GM12865 (cell line): ENCODE measurements at regions not wholly inside any gene's neighbourhood (a gene's known extent, or its start where the extent isn't known, plus 50 kb on each side); places are given as distances from the start of the nearest gene placed in this dataset.
A peak's percentile ranks its signal among the peaks of the same experiment; 100 is the strongest.

Experiments
- DNase-seq: peaks from one replicate; pipeline ENCODE4 v3.0.0; 2010; ENCODE audit warnings: low read depth
- H3K4me3 ChIP-seq: 2 replicates; pipeline ENCODE4 v1.5.1; 2011; ENCODE audit warnings: mild to moderate bottlenecking, low read depth, low read length, control low read depth
- TF ChIP-seq, protein P1 (sequence below): IDR thresholded peaks from 2 replicates; pipeline ENCODE4 v1.5.1; 2011; ENCODE audit warnings: low read length, control low read depth, low read depth, inconsistent platforms; ENCODE audit not compliant: insufficient read depth; ENCODE audit errors: missing control alignments

- DNase-seq: no peak
- H3K4me3 ChIP-seq: no peak overlapping the region
- TF ChIP-seq, protein P1, sequence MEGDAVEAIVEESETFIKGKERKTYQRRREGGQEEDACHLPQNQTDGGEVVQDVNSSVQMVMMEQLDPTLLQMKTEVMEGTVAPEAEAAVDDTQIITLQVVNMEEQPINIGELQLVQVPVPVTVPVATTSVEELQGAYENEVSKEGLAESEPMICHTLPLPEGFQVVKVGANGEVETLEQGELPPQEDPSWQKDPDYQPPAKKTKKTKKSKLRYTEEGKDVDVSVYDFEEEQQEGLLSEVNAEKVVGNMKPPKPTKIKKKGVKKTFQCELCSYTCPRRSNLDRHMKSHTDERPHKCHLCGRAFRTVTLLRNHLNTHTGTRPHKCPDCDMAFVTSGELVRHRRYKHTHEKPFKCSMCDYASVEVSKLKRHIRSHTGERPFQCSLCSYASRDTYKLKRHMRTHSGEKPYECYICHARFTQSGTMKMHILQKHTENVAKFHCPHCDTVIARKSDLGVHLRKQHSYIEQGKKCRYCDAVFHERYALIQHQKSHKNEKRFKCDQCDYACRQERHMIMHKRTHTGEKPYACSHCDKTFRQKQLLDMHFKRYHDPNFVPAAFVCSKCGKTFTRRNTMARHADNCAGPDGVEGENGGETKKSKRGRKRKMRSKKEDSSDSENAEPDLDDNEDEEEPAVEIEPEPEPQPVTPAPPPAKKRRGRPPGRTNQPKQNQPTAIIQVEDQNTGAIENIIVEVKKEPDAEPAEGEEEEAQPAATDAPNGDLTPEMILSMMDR: no peak
Observed at GRCh38 chr6:96276305-96276704, 245.3 kb upstream of the UFL1 start.

DNA sequence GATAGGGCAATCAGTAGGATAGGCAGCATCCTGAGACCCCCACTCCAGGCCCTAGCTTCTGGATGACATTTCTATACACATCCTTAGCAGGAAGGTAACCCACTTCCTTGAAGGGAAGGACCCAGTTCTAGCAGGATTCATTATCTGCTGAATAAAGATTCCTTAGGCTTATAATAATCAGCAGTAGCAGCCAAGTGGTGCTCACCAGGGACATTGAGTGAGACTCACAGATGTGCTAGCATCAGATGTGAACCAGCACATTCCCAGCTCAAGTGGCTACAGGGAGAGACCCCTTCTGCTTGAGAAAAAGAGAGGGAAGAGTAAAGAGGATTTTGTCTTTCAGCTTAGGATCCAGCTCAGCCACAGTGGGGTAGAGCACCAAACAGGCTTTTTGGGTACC lies 244.8 kb upstream of the UFL1 start:
- no peak for DNase-seq
- TF ChIP-seq, protein P1: no peak

GRCh38 chr6:96279084-96279483 lies 242.5 kb upstream of the UFL1 start:
- TF ChIP-seq, protein P1: no peak
- no peak for DNase-seq
- H3K4me3 ChIP-seq: no peak overlapping the region

More for the DNA sequence above, 244.8 kb upstream of the UFL1 start:
- H3K4me3 ChIP-seq: no peak overlapping the region

DNA sequence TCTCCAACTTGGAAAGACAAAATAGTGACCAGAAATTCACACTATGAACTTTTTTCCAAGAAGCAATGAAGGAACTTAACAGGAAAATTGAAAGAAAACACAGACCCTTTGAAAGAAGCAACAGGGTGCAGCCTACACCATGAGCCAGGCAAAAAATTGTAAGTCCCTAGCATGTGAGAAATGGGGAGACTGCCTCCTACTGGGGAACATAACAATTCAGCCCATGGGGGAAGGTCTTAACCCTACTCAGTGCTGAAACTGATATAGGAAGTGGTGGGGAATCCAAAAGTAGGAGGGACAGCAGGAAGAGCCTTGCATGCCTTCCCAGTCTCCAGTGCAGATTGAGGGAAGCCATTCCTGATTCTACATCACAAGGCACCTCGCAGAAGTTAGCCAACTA lies 235.1 kb upstream of the UFL1 start:
- DNase-seq: peak; percentile 5
- no peak overlapping the region for H3K4me3 ChIP-seq
- TF ChIP-seq, protein P1: no peak

DNA sequence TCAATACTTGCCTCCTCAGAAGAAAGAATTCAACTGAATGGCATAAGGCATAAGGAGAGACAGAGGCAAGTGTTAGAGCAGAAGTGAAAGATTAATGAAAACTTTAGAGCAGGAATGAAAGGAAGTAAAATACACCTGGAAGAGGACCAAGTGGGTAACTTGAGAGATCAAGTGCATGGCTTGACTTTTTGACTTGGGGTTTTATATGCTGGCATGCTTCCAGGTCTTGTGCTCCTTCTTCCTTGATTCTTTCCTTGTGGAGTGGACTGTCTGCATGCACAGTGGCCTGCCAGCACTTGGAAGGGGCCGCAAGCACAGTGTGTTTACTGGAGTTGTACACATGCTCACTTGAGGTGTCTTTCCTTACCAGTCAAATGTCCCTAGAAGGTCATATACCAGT lies 222.1 kb upstream of the UFL1 start:
- no peak for DNase-seq
- TF ChIP-seq, protein P1: no peak
- no peak overlapping the region for H3K4me3 ChIP-seq

DNA sequence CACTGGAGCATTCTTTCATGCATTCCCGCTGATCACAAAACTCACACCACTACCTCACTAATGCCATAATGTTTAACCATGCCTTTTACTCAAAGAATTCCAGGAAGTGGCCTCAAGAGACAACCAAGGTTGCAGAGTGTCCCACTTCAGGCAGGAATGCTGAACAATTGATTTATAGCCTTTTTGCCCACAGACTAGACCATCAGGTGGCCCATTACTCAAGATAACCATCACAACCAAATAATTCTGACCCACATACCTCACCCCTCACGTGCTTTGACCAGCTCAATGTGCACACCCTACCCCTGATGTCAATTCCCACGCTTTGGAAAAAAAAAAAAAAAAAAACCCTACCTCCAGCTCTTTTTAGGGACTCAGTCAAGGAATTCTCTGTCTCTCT lies 220.6 kb upstream of the UFL1 start:
- DNase-seq: no peak
- TF ChIP-seq, protein P1: no peak
- H3K4me3 ChIP-seq: no peak overlapping the region

GRCh38 chr6:96301781-96302180 lies 219.8 kb upstream of the UFL1 start:
- TF ChIP-seq, protein P1: no peak
- no peak for DNase-seq
- H3K4me3 ChIP-seq: no peak overlapping the region
